HepG2 (cell line): ENCODE measurements at regions not wholly inside any gene's neighbourhood (a gene's known extent, or its start where the extent isn't known, plus 50 kb on each side); places are given as distances from the start of the nearest gene placed in this dataset.

Source experiments
- ATAC-seq: fragments of 200-7000 bp; cut with Tn5 transposase; 3 replicates; pipeline ENCODE4 v1.9.1; 2020; ENCODE audit warnings: mild to moderate bottlenecking, moderate library complexity
- BruUV-seq: library from RNA; stranded (reverse); fragments of 400-500 nt; replicated peaks from 2 replicates; lab custom pipeline; 2021; lab: Mats Ljungman, UMichigan
- CTCF ChIA-PET: fragments of 300-600 bp; formaldehyde crosslinking; extraction: SDS; loops from one replicate; lab custom pipeline; 2021; ENCODE audit warnings: low total read pairs, inconsistent platforms, low intra/inter-chr PET ratio; lab: Yijun Ruan, JAX
- POLR2A ChIA-PET: fragments of 350-600 bp; sonication (Branson Sonifier 250); formaldehyde crosslinking; loops from one replicate; lab custom pipeline; 2020; ENCODE audit warnings: antibody characterized with exemption, inconsistent platforms; lab: Yijun Ruan, JAX
- DNase-seq: peaks from one replicate; pipeline ENCODE4 v3.0.0-alpha.2; 2015; ENCODE audit warnings: low spot score
- FAIRE-seq: peaks from 3 replicates; lab custom pipeline; 2011; peaks lifted over from hg19 to GRCh38; lab: Jason Lieb, UNC
- H2AFZ ChIP-seq: one replicate; pipeline ENCODE4 v1.6.1; 2011; ENCODE audit warnings: low read length, inconsistent platforms
- H3K27ac ChIP-seq: fragments of 300-600 bp; 3 replicates; pipeline ENCODE4 v1.8.0; 2011; ENCODE audit warnings: mixed run types, mild to moderate bottlenecking, mixed read lengths, low read length, inconsistent platforms; ENCODE audit not compliant: insufficient read depth; ENCODE audit errors: extremely low read length
- H3K27me3 ChIP-seq, 2 experiments: fragments of 200-600 bp in 1 of 2; 2 replicates in 1 of 2; 3 replicates in 1 of 2; pipeline versions ENCODE4 v1.6.0 to v1.8.0; 2011; ENCODE audit warnings: low read length in 2 of 2, mild to moderate bottlenecking in 2 of 2, moderate library complexity in 2 of 2, inconsistent platforms in 1 of 2; ENCODE audit not compliant: insufficient read depth in 2 of 2, control insufficient read depth in 1 of 2
- H3K36me3 ChIP-seq, 2 experiments: fragments of 200-600 bp in 1 of 2; replicated peaks in 1 of 2; 2 replicates in 1 of 2; 3 replicates in 1 of 2; pipeline versions ENCODE4 v1.5.1 to v1.8.0; 2011; ENCODE audit warnings: low read length in 2 of 2, inconsistent platforms in 1 of 2; ENCODE audit not compliant: insufficient read depth in 2 of 2, control insufficient read depth in 1 of 2
- H3K4me1 ChIP-seq: 2 replicates; pipeline ENCODE4 v1.5.1; 2012; ENCODE audit warnings: low read length, inconsistent platforms; ENCODE audit not compliant: insufficient read depth
- H3K4me2 ChIP-seq: 2 replicates; pipeline ENCODE4 v1.6.0; 2011; ENCODE audit warnings: low read depth, low read length, inconsistent platforms
- H3K4me3 ChIP-seq, 3 experiments: fragments of 200-600 bp in 1 of 3; sonication (generic), shearing (Covaris generic) in 1 of 3; replicated peaks in 1 of 3; 2 replicates each; pipeline ENCODE4 v1.5.1; 2011 to 2016; ENCODE audit warnings: low read length in 3 of 3, inconsistent platforms in 2 of 3, low read depth in 2 of 3, mild to moderate bottlenecking in 2 of 3, control low read depth in 1 of 3, mixed read lengths in 1 of 3; ENCODE audit not compliant: insufficient read depth in 1 of 3
- H3K79me2 ChIP-seq: one replicate; pipeline ENCODE4 v1.6.1; 2011; ENCODE audit warnings: low read length, inconsistent platforms; ENCODE audit not compliant: insufficient read depth
- H3K9ac ChIP-seq: 2 replicates; pipeline ENCODE4 v1.6.0; 2011; ENCODE audit warnings: mild to moderate bottlenecking, low read depth, low read length, inconsistent platforms; ENCODE audit not compliant: insufficient read depth
- H3K9me3 ChIP-seq: 2 replicates; pipeline ENCODE4 v1.5.1; 2012; ENCODE audit warnings: mild to moderate bottlenecking, low read length
- H4K20me1 ChIP-seq: 2 replicates; pipeline ENCODE4 v1.6.0; 2011; ENCODE audit warnings: inconsistent platforms, mild to moderate bottlenecking, low read length, moderate library complexity; ENCODE audit not compliant: insufficient read depth
- HHEX ChIP-seq: IDR thresholded peaks from 2 replicates; pipeline ENCODE4 v1.6.1; 2016; ENCODE audit warnings: control low read depth
- HNRNPLL ChIP-seq: fragments of 200-400 bp; formaldehyde crosslinking; IDR thresholded peaks from 2 replicates; pipeline ENCODE4 v1.6.1; 2017; ENCODE audit warnings: mild to moderate bottlenecking, low read depth, low read length; ENCODE audit not compliant: poor library complexity, severe bottlenecking
- NPAS2 ChIP-seq: sonication (generic); formaldehyde crosslinking; IDR thresholded peaks from 2 replicates; pipeline ENCODE4 v1.8.0; 2022; ENCODE audit warnings: mild to moderate bottlenecking, missing genetic modification reagents, borderline replicate concordance
- NR3C1 ChIP-seq: sonication (generic); formaldehyde crosslinking; IDR thresholded peaks from 2 replicates; pipeline ENCODE4 v1.4.0; 2020; ENCODE audit warnings: missing genetic modification reagents
- SRF ChIP-seq: IDR thresholded peaks from 2 replicates; pipeline ENCODE4 v1.6.1; 2011; ENCODE audit warnings: mild to moderate bottlenecking, low read depth, low read length, moderate library complexity
- ZNF83 ChIP-seq: sonication (generic); formaldehyde crosslinking; IDR thresholded peaks from 2 replicates; pipeline ENCODE4 v1.4.0; 2020; ENCODE audit warnings: missing genetic modification reagents, mild to moderate bottlenecking, borderline replicate concordance
- WGBS: methylation state at CpG from one replicate; pipeline ENCODE4 v1.1.6; 2017; ENCODE audit warnings: low lambda C conversion rate; 5-methylcytosine and 5-hydroxymethylcytosine counted together
- in situ Hi-C: cut with HindIII; loops from 2 replicates; pipeline ENCODE4 v1.10.0; 2017; ENCODE audit warnings: low pct_unique_long_range_greater_than_20kb; ENCODE audit not compliant: extremely low pct_ligation_motif_present
- intact Hi-C: fragments of 100-400 bp; cut with micrococcal nuclease; formaldehyde crosslinking; loops from one replicate; pipeline ENCODE4 v1.10.0; 2022; ENCODE audit not compliant: unreplicated experiment
- TF ChIP-seq, protein P1 (sequence below): sonication (generic); formaldehyde crosslinking; IDR thresholded peaks from 2 replicates; pipeline ENCODE4 v1.4.0; 2020; ENCODE audit warnings: missing genetic modification reagents, borderline replicate concordance
- TF ChIP-seq, protein P2 (sequence below): sonication (generic); formaldehyde crosslinking; IDR thresholded peaks from 2 replicates; pipeline ENCODE4 v1.5.1; 2020; ENCODE audit warnings: mild to moderate bottlenecking, missing genetic modification reagents, moderate library complexity

DNA sequence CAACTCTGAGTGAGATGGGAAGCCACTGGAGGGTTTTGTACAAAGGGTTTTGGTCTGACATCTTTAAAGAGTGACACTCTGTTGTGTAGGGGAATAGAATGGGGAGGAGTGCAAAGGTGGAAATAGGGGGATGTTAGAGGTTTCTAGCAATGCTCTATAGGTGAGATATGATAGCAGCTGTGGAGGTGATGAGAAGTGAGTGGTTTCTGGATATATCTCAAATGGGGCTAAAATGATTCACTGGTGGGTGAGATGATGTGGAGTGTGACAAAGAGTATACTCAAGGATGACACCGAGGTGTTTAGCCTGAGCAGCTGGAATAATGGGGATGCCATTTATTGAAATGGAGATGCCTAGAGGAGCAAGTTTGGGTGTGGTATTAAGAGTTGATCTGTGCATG, 426.4 kb downstream of the PCNX1 start:
- Histone ChIP-seq H3K4me1 (peaks cover 38% of the 10 kb centered on the region), H4K20me1 (no peaks in the 10 kb centered on the region), H3K79me2 (peaks cover 65% of the 10 kb centered on the region), H3K9me3 (no peaks in the 10 kb centered on the region), H3K9ac (no peak overlapping the region), H3K27ac (no peak overlapping the region)
- ATAC-seq: no peak
- POLR2A ChIA-PET: no interaction called here
- 100% methylated on average over 1 of the region's 1 CpG for WGBS
- CTCF ChIA-PET: no interaction called here
- TF ChIP-seq NPAS2 (CRISPR knock-in tag): no peak
- TF ChIP-seq, protein P1, sequence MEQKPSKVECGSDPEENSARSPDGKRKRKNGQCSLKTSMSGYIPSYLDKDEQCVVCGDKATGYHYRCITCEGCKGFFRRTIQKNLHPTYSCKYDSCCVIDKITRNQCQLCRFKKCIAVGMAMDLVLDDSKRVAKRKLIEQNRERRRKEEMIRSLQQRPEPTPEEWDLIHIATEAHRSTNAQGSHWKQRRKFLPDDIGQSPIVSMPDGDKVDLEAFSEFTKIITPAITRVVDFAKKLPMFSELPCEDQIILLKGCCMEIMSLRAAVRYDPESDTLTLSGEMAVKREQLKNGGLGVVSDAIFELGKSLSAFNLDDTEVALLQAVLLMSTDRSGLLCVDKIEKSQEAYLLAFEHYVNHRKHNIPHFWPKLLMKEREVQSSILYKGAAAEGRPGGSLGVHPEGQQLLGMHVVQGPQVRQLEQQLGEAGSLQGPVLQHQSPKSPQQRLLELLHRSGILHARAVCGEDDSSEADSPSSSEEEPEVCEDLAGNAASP (CRISPR knock-in tag): no peak
- no peak for TF ChIP-seq ZNF83 (CRISPR knock-in tag)
- TF ChIP-seq SRF: no peak
- no peak for TF ChIP-seq NR3C1 (CRISPR knock-in tag)
- no peak for TF ChIP-seq HHEX (CRISPR knock-in tag)
- no peak for TF ChIP-seq HNRNPLL
- TF ChIP-seq, protein P2, sequence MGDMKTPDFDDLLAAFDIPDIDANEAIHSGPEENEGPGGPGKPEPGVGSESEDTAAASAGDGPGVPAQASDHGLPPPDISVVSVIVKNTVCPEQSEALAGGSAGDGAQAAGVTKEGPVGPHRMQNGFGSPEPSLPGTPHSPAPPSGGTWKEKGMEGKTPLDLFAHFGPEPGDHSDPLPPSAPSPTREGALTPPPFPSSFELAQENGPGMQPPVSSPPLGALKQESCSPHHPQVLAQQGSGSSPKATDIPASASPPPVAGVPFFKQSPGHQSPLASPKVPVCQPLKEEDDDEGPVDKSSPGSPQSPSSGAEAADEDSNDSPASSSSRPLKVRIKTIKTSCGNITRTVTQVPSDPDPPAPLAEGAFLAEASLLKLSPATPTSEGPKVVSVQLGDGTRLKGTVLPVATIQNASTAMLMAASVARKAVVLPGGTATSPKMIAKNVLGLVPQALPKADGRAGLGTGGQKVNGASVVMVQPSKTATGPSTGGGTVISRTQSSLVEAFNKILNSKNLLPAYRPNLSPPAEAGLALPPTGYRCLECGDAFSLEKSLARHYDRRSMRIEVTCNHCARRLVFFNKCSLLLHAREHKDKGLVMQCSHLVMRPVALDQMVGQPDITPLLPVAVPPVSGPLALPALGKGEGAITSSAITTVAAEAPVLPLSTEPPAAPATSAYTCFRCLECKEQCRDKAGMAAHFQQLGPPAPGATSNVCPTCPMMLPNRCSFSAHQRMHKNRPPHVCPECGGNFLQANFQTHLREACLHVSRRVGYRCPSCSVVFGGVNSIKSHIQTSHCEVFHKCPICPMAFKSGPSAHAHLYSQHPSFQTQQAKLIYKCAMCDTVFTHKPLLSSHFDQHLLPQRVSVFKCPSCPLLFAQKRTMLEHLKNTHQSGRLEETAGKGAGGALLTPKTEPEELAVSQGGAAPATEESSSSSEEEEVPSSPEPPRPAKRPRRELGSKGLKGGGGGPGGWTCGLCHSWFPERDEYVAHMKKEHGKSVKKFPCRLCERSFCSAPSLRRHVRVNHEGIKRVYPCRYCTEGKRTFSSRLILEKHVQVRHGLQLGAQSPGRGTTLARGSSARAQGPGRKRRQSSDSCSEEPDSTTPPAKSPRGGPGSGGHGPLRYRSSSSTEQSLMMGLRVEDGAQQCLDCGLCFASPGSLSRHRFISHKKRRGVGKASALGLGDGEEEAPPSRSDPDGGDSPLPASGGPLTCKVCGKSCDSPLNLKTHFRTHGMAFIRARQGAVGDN: no peak
- TF ChIP-seq, all 625 proteins: peak for 0
- intact Hi-C loops: no loop called here
- H3K27me3 ChIP-seq: no peaks in the 10 kb centered on the region
- FAIRE-seq (no peak), DNase-seq (no peak)
- no peak overlapping the region for H2AFZ ChIP-seq
- H3K4me3 ChIP-seq: no peak overlapping the region
- H3K36me3 ChIP-seq: no peaks in the 10 kb centered on the region; a peak in 1 of 5 replicates
- no peak overlapping the region for H3K4me2 ChIP-seq
- no TSS peak for BruUV-seq
- in situ Hi-C loops: no loop called here
